IMR-90 (cell line): ENCODE measurements at regions not wholly inside any gene's neighbourhood (a gene's known extent, or its start where the extent isn't known, plus 50 kb on each side); places are given as distances from the start of the nearest gene placed in this dataset.

Source experiments
- ATAC-seq: fragments of 200-7000 bp; cut with Tn5 transposase; 2 replicates; pipeline ENCODE4 v1.9.1; 2020; ENCODE audit warnings: low read depth, mild to moderate bottlenecking, moderate library complexity
- BruUV-seq: library from RNA; stranded (reverse); fragments of 400-500 nt; replicated peaks from 2 replicates; lab custom pipeline; 2021; lab: Mats Ljungman, UMichigan
- CTCF ChIA-PET: fragments of 300-600 bp; formaldehyde crosslinking; extraction: SDS; loops from one replicate; lab custom pipeline; 2021; ENCODE audit warnings: antibody characterized with exemption; lab: Yijun Ruan, JAX
- POLR2A ChIA-PET: fragments of 300-600 bp; sonication (Branson Sonifier 250); formaldehyde crosslinking; loops from one replicate; lab custom pipeline; 2022; ENCODE audit warnings: antibody characterized with exemption; ENCODE audit not compliant: unreplicated experiment; lab: Charles Lee
- DNase-seq: peaks from one replicate; pipeline ENCODE4 v3.0.0; 2013
- H2AFZ ChIP-seq: replicated peaks from 2 replicates; pipeline ENCODE3; 2013; ENCODE audit warnings: low read length, mild to moderate bottlenecking; ENCODE audit not compliant: poor library complexity
- H2AK5ac ChIP-seq: 2 replicates; pipeline ENCODE4 v1.6.1; 2013; ENCODE audit warnings: low read depth, low read length, inconsistent platforms
- H2AK9ac ChIP-seq: replicated peaks from 2 replicates; pipeline ENCODE3; 2013; ENCODE audit warnings: mild to moderate bottlenecking, low read depth, low read length, moderate library complexity; ENCODE audit not compliant: poor library complexity
- H2BK120ac ChIP-seq: 2 replicates; pipeline ENCODE4 v1.6.1; 2013; ENCODE audit warnings: low read depth, low read length, inconsistent platforms
- H2BK15ac ChIP-seq: 3 replicates; pipeline ENCODE4 v1.6.1; 2013; ENCODE audit warnings: low read depth, low read length, inconsistent platforms
- H2BK20ac ChIP-seq: 2 replicates; pipeline ENCODE4 v1.6.1; 2013; ENCODE audit warnings: low read depth, mild to moderate bottlenecking, inconsistent platforms, low read length, moderate library complexity
- H2BK5ac ChIP-seq: 2 replicates; pipeline ENCODE4 v1.6.1; 2013; ENCODE audit warnings: mild to moderate bottlenecking, low read depth, low read length, inconsistent platforms; ENCODE audit not compliant: poor library complexity, severe bottlenecking
- H3K14ac ChIP-seq: replicated peaks from 2 replicates; pipeline ENCODE4 v1.6.1; 2013; ENCODE audit warnings: low read depth, low read length, inconsistent platforms
- H3K18ac ChIP-seq: 2 replicates; pipeline ENCODE4 v1.6.1; 2013; ENCODE audit warnings: low read depth, low read length, control low read depth
- H3K23ac ChIP-seq: 2 replicates; pipeline ENCODE4 v1.6.1; 2013; ENCODE audit warnings: low read depth, low read length, inconsistent platforms
- H3K27ac ChIP-seq: 2 replicates; pipeline ENCODE4 v1.5.1; 2013; ENCODE audit warnings: mild to moderate bottlenecking, control low read depth, low read length; ENCODE audit not compliant: insufficient read depth
- H3K27me3 ChIP-seq: 2 replicates; pipeline ENCODE4 v1.6.1; 2013; ENCODE audit warnings: low read length; ENCODE audit not compliant: control insufficient read depth, insufficient read depth
- H3K36me3 ChIP-seq: 2 replicates; pipeline ENCODE4 v1.6.1; 2013; ENCODE audit warnings: low read length, mixed read lengths; ENCODE audit not compliant: control insufficient read depth, insufficient read depth
- H3K4ac ChIP-seq: 2 replicates; pipeline ENCODE4 v1.6.1; 2013; ENCODE audit warnings: low read depth, low read length, inconsistent platforms
- H3K4me1 ChIP-seq: 2 replicates; pipeline ENCODE4 v1.6.1; 2013; ENCODE audit warnings: low read length, mixed read lengths; ENCODE audit not compliant: control insufficient read depth, insufficient read depth
- H3K4me2 ChIP-seq: 2 replicates; pipeline ENCODE4 v1.6.1; 2013; ENCODE audit warnings: low read depth, mild to moderate bottlenecking, control low read depth, low read length, moderate library complexity
- H3K4me3 ChIP-seq: 2 replicates; pipeline ENCODE4 v1.5.1; 2013; ENCODE audit warnings: low read depth, mild to moderate bottlenecking, control low read depth, low read length, moderate library complexity; ENCODE audit not compliant: insufficient read depth
- H3K56ac ChIP-seq: 2 replicates; pipeline ENCODE4 v1.6.1; 2013; ENCODE audit warnings: low read length, inconsistent platforms; ENCODE audit not compliant: insufficient read depth; ENCODE audit errors: extremely low read depth
- H3K79me1 ChIP-seq, 2 experiments: 2 replicates each; pipeline ENCODE4 v1.6.1; 2013; ENCODE audit warnings: low read length in 2 of 2, inconsistent platforms in 1 of 2, low read depth in 1 of 2
- H3K9ac ChIP-seq: 2 replicates; pipeline ENCODE4 v1.6.1; 2013; ENCODE audit warnings: low read depth, low read length, control low read depth
- H3K9me1 ChIP-seq: 2 replicates; pipeline ENCODE4 v1.6.1; 2013; ENCODE audit warnings: low read length, inconsistent platforms; ENCODE audit not compliant: insufficient read depth
- H3K9me3 ChIP-seq: 2 replicates; pipeline ENCODE4 v1.6.1; 2013; ENCODE audit warnings: low read length; ENCODE audit not compliant: control insufficient read depth, insufficient read depth
- H4K20me1 ChIP-seq: 2 replicates; pipeline ENCODE4 v1.6.1; 2013; ENCODE audit warnings: low read length, inconsistent platforms; ENCODE audit not compliant: insufficient read depth
- H4K5ac ChIP-seq: 2 replicates; pipeline ENCODE4 v1.6.1; 2013; ENCODE audit warnings: mild to moderate bottlenecking, low read depth, low read length, control low read depth
- H4K8ac ChIP-seq, 2 experiments: 2 replicates each; pipeline ENCODE4 v1.6.1; 2013; ENCODE audit warnings: low read depth in 2 of 2, low read length in 2 of 2, control low read depth in 1 of 2, inconsistent platforms in 1 of 2
- H4K91ac ChIP-seq: 2 replicates; pipeline ENCODE4 v1.6.1; 2013; ENCODE audit warnings: low read depth, low read length, inconsistent platforms; ENCODE audit not compliant: insufficient read depth
- BHLHE40 ChIP-seq: fragments of 150-350 bp; IDR thresholded peaks from 2 replicates; pipeline ENCODE4 v1.6.1; 2016; ENCODE audit warnings: mild to moderate bottlenecking, low read depth, low read length
- CEBPB ChIP-seq: IDR thresholded peaks from 2 replicates; pipeline ENCODE4 v1.6.1; 2012; ENCODE audit warnings: low read depth, low read length, improper control_type of control experiment
- CHD1 ChIP-seq: IDR thresholded peaks from 2 replicates; pipeline ENCODE4 v1.6.1; 2012; ENCODE audit warnings: low read depth, low read length, improper control_type of control experiment
- CTCF ChIP-seq: conservative IDR thresholded peaks from 2 replicates; pipeline ENCODE4 v1.5.1; 2012; ENCODE audit warnings: mild to moderate bottlenecking, low read depth, low read length, improper control_type of control experiment
- ELK1 ChIP-seq: fragments of 150-350 bp; IDR thresholded peaks from 2 replicates; pipeline ENCODE4 v1.6.1; 2016; ENCODE audit warnings: low read depth, mild to moderate bottlenecking, low read length, moderate library complexity, borderline replicate concordance
- FOS ChIP-seq: fragments of 150-350 bp; IDR thresholded peaks from 2 replicates; pipeline ENCODE4 v1.6.1; 2016; ENCODE audit warnings: low read depth, low read length
- MAFK ChIP-seq: IDR thresholded peaks from 2 replicates; pipeline ENCODE4 v1.6.1; 2012; ENCODE audit warnings: low read depth, low read length, improper control_type of control experiment
- MAZ ChIP-seq: IDR thresholded peaks from 2 replicates; pipeline ENCODE4 v1.6.1; 2012; ENCODE audit warnings: low read depth, mild to moderate bottlenecking, low read length, improper control_type of control experiment, moderate library complexity, borderline replicate concordance
- MXI1 ChIP-seq: IDR thresholded peaks from 2 replicates; pipeline ENCODE4 v1.6.1; 2012; ENCODE audit warnings: low read depth, mild to moderate bottlenecking, low read length, moderate library complexity, borderline replicate concordance
- NFE2L2 ChIP-seq: fragments of 150-350 bp; IDR thresholded peaks from 2 replicates; pipeline ENCODE4 v1.6.1; 2016; ENCODE audit warnings: low read depth, mild to moderate bottlenecking, low read length
- POLR2A ChIP-seq: IDR thresholded peaks from 2 replicates; pipeline ENCODE4 v1.6.1; 2012; ENCODE audit warnings: mild to moderate bottlenecking, low read depth, low read length
- RAD21 ChIP-seq: IDR thresholded peaks from 2 replicates; pipeline ENCODE4 v1.6.1; 2012; ENCODE audit warnings: low read length, improper control_type of control experiment
- RCOR1 ChIP-seq: IDR thresholded peaks from 2 replicates; pipeline ENCODE4 v1.6.1; 2012; ENCODE audit warnings: mild to moderate bottlenecking, low read length, improper control_type of control experiment; ENCODE audit not compliant: insufficient replicate concordance
- RFX5 ChIP-seq: IDR thresholded peaks from 2 replicates; pipeline ENCODE4 v1.8.0; 2012; ENCODE audit warnings: low read depth, mild to moderate bottlenecking, low read length, moderate library complexity
- SMC3 ChIP-seq: fragments of 150-350 bp; IDR thresholded peaks from 2 replicates; pipeline ENCODE4 v1.6.1; 2016; ENCODE audit warnings: low read depth, mild to moderate bottlenecking, antibody characterized with exemption, low read length, moderate library complexity
- USF2 ChIP-seq: fragments of 150-350 bp; IDR thresholded peaks from 2 replicates; pipeline ENCODE4 v1.6.1; 2017; ENCODE audit warnings: mild to moderate bottlenecking, antibody characterized with exemption, low read length, low read depth
- WGBS, 2 experiments: methylation state at CpG; one replicate each; pipeline versions ENCODE4 v1.1.5 to v1.1.7; 2013; ENCODE audit warnings: missing lambda C conversion rate in 2 of 2; ENCODE audit not compliant: insufficient read length in 1 of 2; ENCODE audit errors: extremely low coverage in 2 of 2; 5-methylcytosine and 5-hydroxymethylcytosine counted together
- dilution Hi-C: fragments of 300-500 bp; cut with HindIII; formaldehyde crosslinking; loops from one replicate; pipeline ENCODE4 v1.14.3; 2018; ENCODE audit warnings: low sequenced_read_pairs; ENCODE audit not compliant: unreplicated experiment
- in situ Hi-C: fragments of 300-500 bp; cut with MboI; formaldehyde crosslinking; loops from 3 replicates; pipeline ENCODE4 v1.14.3; 2019; ENCODE audit warnings: low sequenced_read_pairs, inconsistent platforms, mixed read lengths
- intact Hi-C: fragments of 100-400 bp; cut with micrococcal nuclease; formaldehyde crosslinking; loops from 2 replicates; pipeline ENCODE4 v1.10.0; 2022

DNA sequence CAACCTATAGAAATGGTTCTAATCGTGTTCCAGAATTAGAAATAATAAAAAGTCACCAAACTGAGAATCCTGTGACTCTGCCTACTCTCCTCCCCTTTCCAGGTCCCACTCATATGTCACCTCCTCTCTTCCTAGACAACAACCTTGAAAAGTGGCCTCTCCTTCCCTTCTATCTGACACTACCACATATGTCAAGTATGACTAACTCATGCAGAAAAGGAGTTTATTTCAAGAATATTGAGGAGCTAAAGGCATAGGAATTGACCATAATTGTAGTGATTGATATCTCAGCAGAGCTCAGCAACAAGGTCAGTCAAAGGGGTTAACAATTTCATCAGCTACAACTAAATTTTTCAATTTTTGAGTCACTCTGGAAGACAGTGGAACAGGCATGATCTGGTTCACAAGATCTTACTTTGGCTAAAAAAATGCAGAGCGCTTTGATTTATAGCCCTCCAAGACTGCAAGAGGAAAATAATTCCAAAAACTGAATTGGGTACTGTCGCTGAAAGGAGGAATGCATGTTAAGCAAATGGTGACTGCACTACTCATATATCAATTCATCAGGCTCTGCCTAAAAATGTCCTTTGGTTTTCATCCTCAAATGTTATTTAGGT, 160.6 kb upstream of the ARHGEF26 start:
- no peak overlapping the region for H2BK120ac ChIP-seq
- CTCF ChIA-PET = no interaction called here
- H2BK5ac ChIP-seq = no peak overlapping the region
- TF ChIP-seq FOS = no peak
- no peak for TF ChIP-seq NFE2L2
- TF ChIP-seq USF2 = no peak
- TF ChIP-seq RAD21 = no peak
- TF ChIP-seq POLR2A = no peak
- no peak for TF ChIP-seq RFX5
- no peak for TF ChIP-seq MAFK
- TF ChIP-seq CHD1 = no peak
- TF ChIP-seq CEBPB = no peak
- no peak for TF ChIP-seq MAZ
- no peak for TF ChIP-seq BHLHE40
- TF ChIP-seq ELK1 = no peak
- no peak for TF ChIP-seq RCOR1
- TF ChIP-seq SMC3 = no peak
- TF ChIP-seq MXI1 = no peak
- TF ChIP-seq CTCF = no peak
- no peak overlapping the region for H2AK5ac ChIP-seq
- WGBS, 2 experiments = 100% methylated on average over 1 of the region's 3 CpGs; no CpG with 5 or more reads in 1 of the 2 experiments
- H3K4me1 ChIP-seq = no peaks in the 10 kb centered on the region
- no peaks in the 10 kb centered on the region for H3K36me3 ChIP-seq
- H3K14ac ChIP-seq = no peak overlapping the region
- H3K27me3 ChIP-seq = no peaks in the 10 kb centered on the region
- DNase-seq (no peak), ATAC-seq (no peak)
- H3K4ac ChIP-seq = no peak overlapping the region
- H3K18ac ChIP-seq = no peak overlapping the region
- H4K20me1 ChIP-seq = no peaks in the 10 kb centered on the region
- H3K79me1 ChIP-seq = no peaks in the 10 kb centered on the region
- H3K4me3 ChIP-seq = no peak overlapping the region
- no peaks in the 10 kb centered on the region for H3K9me1 ChIP-seq
- POLR2A ChIA-PET = no interaction called here
- H3K4me2 ChIP-seq = no peak overlapping the region
- in situ Hi-C loops (no loop called here), dilution Hi-C loops (no loop called here), intact Hi-C loops (no loop called here)
- no peak overlapping the region for H2BK15ac ChIP-seq
- H3K23ac ChIP-seq = no peak overlapping the region
- H2AFZ ChIP-seq = no peak overlapping the region
- H2BK20ac ChIP-seq = no peak overlapping the region
- H3K9ac ChIP-seq = no peak overlapping the region
- no peak overlapping the region for H3K27ac ChIP-seq
- no peak overlapping the region for H2AK9ac ChIP-seq
- no peak overlapping the region for H4K8ac ChIP-seq
- BruUV-seq = no TSS peak
- H4K5ac ChIP-seq = no peak overlapping the region
- H3K56ac ChIP-seq = no peak overlapping the region
- H4K91ac ChIP-seq = no peak overlapping the region
- no peaks in the 10 kb centered on the region for H3K9me3 ChIP-seq
